CD4-positive, alpha-beta memory T cell (primary cell): ENCODE measurements at regions not wholly inside any gene's neighbourhood (a gene's known extent, or its start where the extent isn't known, plus 50 kb on each side); places are given as distances from the start of the nearest gene placed in this dataset.

Source experiments
- CTCF ChIA-PET: fragments of 350-600 bp; sonication (Branson Sonifier 250); formaldehyde crosslinking; loops from one replicate; lab custom pipeline; 2021; ENCODE audit warnings: inconsistent platforms; ENCODE audit not compliant: partially characterized antibody; lab: Charles Lee
- POLR2A ChIA-PET: fragments of 350-600 bp; sonication (Branson Sonifier 250); formaldehyde crosslinking; loops from one replicate; lab custom pipeline; 2021; ENCODE audit not compliant: partially characterized antibody; lab: Charles Lee
- DNase-seq, 5 donors: peaks; one replicate each; pipeline versions ENCODE4 v3.0.0 to v3.0.0-alpha.2; 2020 to 2022; ENCODE audit warnings: mixed read lengths in 1 of 5
- H3K27ac ChIP-seq: one replicate; pipeline ENCODE4 v1.7.0; 2013; ENCODE audit warnings: low read depth, low read length
- H3K27me3 ChIP-seq: 2 replicates; pipeline ENCODE4 v1.7.0; 2013; ENCODE audit warnings: mild to moderate bottlenecking, low read length, moderate library complexity; ENCODE audit not compliant: insufficient read depth
- H3K36me3 ChIP-seq: 2 replicates; pipeline ENCODE4 v1.7.0; 2013; ENCODE audit warnings: mild to moderate bottlenecking, low read length, moderate library complexity; ENCODE audit not compliant: insufficient read depth
- H3K4me1 ChIP-seq: 2 replicates; pipeline ENCODE4 v1.7.0; 2013; ENCODE audit warnings: mild to moderate bottlenecking, low read length, moderate library complexity; ENCODE audit not compliant: insufficient read depth
- H3K4me3 ChIP-seq, 2 donors: one replicate each; pipeline ENCODE4 v1.7.0; 2013; ENCODE audit warnings: low read length in 2 of 2, mild to moderate bottlenecking in 1 of 2
- H3K9me3 ChIP-seq, 2 donors: one replicate each; pipeline ENCODE4 v1.7.0; 2013; ENCODE audit warnings: low read length in 2 of 2, control low read depth in 1 of 2; ENCODE audit not compliant: control insufficient read depth in 1 of 2
- H3K27ac Mint-ChIP-seq, 7 donors: one replicate each; pipeline ENCODE4 v1.8.0; 2020 to 2021; ENCODE audit warnings: mixed read lengths in 7 of 7, mild to moderate bottlenecking in 6 of 7, inconsistent platforms in 3 of 7, moderate library complexity in 3 of 7
- H3K27me3 Mint-ChIP-seq, 2 donors: one replicate each; pipeline ENCODE4 v1.8.0; 2020 to 2021; ENCODE audit warnings: mixed read lengths in 2 of 2
- H3K36me3 Mint-ChIP-seq, 2 donors: one replicate each; pipeline ENCODE4 v1.8.0; 2020 to 2021; ENCODE audit warnings: mixed read lengths in 2 of 2, inconsistent platforms in 1 of 2, mild to moderate bottlenecking in 1 of 2
- H3K4me1 Mint-ChIP-seq, 4 donors: one replicate each; pipeline ENCODE4 v1.8.0; 2020 to 2021; ENCODE audit warnings: mixed read lengths in 4 of 4, mild to moderate bottlenecking in 1 of 4
- H3K4me3 Mint-ChIP-seq, 8 donors: one replicate each; pipeline ENCODE4 v1.8.0; 2020 to 2021; ENCODE audit warnings: mixed read lengths in 8 of 8, mild to moderate bottlenecking in 7 of 8, moderate library complexity in 6 of 8, inconsistent platforms in 3 of 8
- H3K9me3 Mint-ChIP-seq, 8 donors: one replicate each; pipeline ENCODE4 v1.8.0; 2020 to 2021; ENCODE audit warnings: mixed read lengths in 8 of 8, mild to moderate bottlenecking in 5 of 8, inconsistent platforms in 3 of 8, moderate library complexity in 1 of 8
- intact Hi-C: fragments of 100-400 bp; cut with micrococcal nuclease; formaldehyde crosslinking; loops from one replicate; pipeline ENCODE4 v1.15.1; 2023

DNA sequence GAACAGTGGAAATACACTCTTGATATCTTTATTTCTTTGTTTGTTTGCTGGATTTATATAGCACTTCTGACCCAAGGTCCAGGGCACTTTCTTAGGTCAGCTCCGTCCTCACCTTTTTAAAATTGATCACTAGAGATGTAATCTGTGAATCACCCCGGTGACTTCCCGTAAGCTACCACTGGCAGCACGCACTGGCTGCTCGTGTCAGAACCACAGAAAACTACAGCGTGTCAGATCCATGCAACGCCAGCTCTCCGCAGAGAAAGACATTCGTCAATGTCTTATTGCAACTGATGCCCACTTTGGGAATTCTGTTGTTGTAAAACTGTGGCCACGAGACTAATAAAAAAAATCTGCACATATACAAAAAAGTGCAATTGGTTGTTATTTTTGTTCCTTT lies 779.4 kb upstream of the ZEB2 start:
- intact Hi-C loops, result no loop called here
- H3K4me3 Mint-ChIP-seq, result no peak overlapping the region
- ChIA-PET CTCF (no interaction called here), POLR2A (no interaction called here)
- no peaks in the 10 kb centered on the region for H3K36me3 Mint-ChIP-seq
- Histone ChIP-seq H3K36me3 (no peaks in the 10 kb centered on the region), H3K4me1 (no peaks in the 10 kb centered on the region), H3K27me3 (no peaks in the 10 kb centered on the region), H3K9me3 (no peaks in the 10 kb centered on the region), H3K4me3 (no peak overlapping the region), H3K27ac (no peak overlapping the region)
- DNase-seq, result no peak
- H3K27ac Mint-ChIP-seq, result no peak overlapping the region
- H3K9me3 Mint-ChIP-seq, result peaks cover 0 to 5% (median 0%) of the 10 kb centered on the region in 8 donors
- no peaks in the 10 kb centered on the region for H3K4me1 Mint-ChIP-seq
- H3K27me3 Mint-ChIP-seq, result peaks cover 0 to 4% of the 10 kb centered on the region in 2 donors

DNA sequence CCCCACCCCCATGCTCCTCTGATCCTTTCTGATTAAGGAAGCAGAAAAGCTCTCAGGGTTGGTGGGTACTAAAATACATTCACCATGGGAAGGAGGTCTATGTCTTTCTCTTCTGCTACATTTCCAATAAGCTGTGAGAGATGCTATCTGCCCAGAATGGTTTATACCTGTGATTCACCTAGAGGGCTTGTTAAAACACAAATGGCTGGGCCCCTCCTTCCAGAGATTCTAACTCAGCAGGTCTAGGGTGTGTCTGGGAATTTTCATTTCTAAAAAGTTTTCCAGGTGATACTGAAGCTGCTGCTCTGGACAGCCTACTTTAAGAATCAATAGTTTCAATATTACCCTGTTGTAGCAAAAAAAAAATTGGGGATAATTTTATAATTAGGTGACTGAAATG lies 772.2 kb upstream of the ZEB2 start:
- DNase-seq, result no peak
- Mint-ChIP-seq H3K36me3 (no peaks in the 10 kb centered on the region), H3K27ac (no peak overlapping the region), H3K4me3 (no peak overlapping the region), H3K9me3 (peaks cover 0 to 4% (median 2%) of the 10 kb centered on the region in 8 donors), H3K4me1 (no peaks in the 10 kb centered on the region), H3K27me3 (no peaks in the 10 kb centered on the region)
- ChIA-PET CTCF (no interaction called here), POLR2A (no interaction called here)
- intact Hi-C loops, result no loop called here
- H3K4me3 ChIP-seq, result no peak overlapping the region
- H3K36me3 ChIP-seq, result no peaks in the 10 kb centered on the region
- H3K27me3 ChIP-seq, result no peaks in the 10 kb centered on the region
- no peaks in the 10 kb centered on the region for H3K4me1 ChIP-seq
- H3K27ac ChIP-seq, result no peak overlapping the region
- no peaks in the 10 kb centered on the region for H3K9me3 ChIP-seq

DNA sequence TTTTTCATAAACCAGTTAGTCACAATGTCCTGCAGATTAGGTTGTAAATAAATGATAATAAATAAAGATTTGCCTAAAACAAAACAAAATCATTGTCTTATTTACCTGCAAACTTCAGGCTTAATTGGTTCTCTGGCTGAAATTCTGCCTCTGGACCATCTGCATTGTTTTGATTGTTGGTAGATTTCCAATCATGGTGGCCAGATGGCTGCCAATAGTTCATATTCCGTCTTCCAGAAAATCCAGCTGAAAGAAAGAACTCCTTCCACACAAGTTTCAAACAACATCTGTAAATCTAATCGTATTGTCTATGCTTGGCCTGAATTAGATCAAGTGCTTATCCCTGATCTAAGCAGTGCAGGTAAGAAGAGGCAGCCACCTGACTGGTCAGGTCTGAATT lies 771.1 kb upstream of the ZEB2 start:
- no peaks in the 10 kb centered on the region for H3K27me3 ChIP-seq
- no peaks in the 10 kb centered on the region for H3K27me3 Mint-ChIP-seq
- H3K9me3 ChIP-seq, result no peaks in the 10 kb centered on the region
- no peaks in the 10 kb centered on the region for H3K36me3 ChIP-seq
- no peak overlapping the region for H3K27ac Mint-ChIP-seq
- no peaks in the 10 kb centered on the region for H3K36me3 Mint-ChIP-seq
- peaks cover 0 to 3% (median 2%) of the 10 kb centered on the region in 8 donors for H3K9me3 Mint-ChIP-seq
- H3K4me1 ChIP-seq, result no peaks in the 10 kb centered on the region
- no peak overlapping the region for H3K4me3 ChIP-seq
- no peak overlapping the region for H3K27ac ChIP-seq
- no peaks in the 10 kb centered on the region for H3K4me1 Mint-ChIP-seq
- CTCF ChIA-PET, result no interaction called here
- DNase-seq, result no peak
- intact Hi-C loops, result no loop called here
- H3K4me3 Mint-ChIP-seq, result no peak overlapping the region
- POLR2A ChIA-PET, result no interaction called here

DNA sequence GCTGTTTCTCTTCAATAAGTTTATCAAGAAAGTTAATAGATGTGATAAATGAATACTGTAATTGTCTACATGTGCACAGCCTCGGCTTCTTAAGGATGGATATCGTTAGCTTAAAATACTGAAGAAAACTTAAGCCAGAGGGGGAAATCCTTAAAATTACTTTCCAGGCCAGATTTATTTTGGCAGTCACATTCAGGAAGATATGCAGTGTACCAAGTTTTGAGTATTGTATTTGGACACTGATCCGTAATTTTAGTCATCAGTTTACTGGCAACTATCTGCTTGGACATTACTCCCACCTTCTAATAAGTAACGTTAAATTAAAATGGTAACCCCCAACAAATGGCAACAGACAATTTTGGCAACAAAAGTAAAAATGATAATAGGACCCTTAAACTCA lies 770.0 kb upstream of the ZEB2 start:
- intact Hi-C loops, result no loop called here
- ChIA-PET POLR2A (no interaction called here), CTCF (no interaction called here)
- Histone ChIP-seq H3K4me3 (no peak overlapping the region), H3K9me3 (no peaks in the 10 kb centered on the region), H3K4me1 (no peaks in the 10 kb centered on the region), H3K27ac (no peak overlapping the region), H3K36me3 (no peaks in the 10 kb centered on the region), H3K27me3 (no peaks in the 10 kb centered on the region)
- no peaks in the 10 kb centered on the region for H3K27me3 Mint-ChIP-seq
- DNase-seq, result no peak
- no peaks in the 10 kb centered on the region for H3K36me3 Mint-ChIP-seq
- no peak overlapping the region for H3K27ac Mint-ChIP-seq
- no peak overlapping the region for H3K4me3 Mint-ChIP-seq
- H3K9me3 Mint-ChIP-seq, result peaks cover 0 to 3% (median 2%) of the 10 kb centered on the region in 8 donors
- H3K4me1 Mint-ChIP-seq, result no peaks in the 10 kb centered on the region

DNA sequence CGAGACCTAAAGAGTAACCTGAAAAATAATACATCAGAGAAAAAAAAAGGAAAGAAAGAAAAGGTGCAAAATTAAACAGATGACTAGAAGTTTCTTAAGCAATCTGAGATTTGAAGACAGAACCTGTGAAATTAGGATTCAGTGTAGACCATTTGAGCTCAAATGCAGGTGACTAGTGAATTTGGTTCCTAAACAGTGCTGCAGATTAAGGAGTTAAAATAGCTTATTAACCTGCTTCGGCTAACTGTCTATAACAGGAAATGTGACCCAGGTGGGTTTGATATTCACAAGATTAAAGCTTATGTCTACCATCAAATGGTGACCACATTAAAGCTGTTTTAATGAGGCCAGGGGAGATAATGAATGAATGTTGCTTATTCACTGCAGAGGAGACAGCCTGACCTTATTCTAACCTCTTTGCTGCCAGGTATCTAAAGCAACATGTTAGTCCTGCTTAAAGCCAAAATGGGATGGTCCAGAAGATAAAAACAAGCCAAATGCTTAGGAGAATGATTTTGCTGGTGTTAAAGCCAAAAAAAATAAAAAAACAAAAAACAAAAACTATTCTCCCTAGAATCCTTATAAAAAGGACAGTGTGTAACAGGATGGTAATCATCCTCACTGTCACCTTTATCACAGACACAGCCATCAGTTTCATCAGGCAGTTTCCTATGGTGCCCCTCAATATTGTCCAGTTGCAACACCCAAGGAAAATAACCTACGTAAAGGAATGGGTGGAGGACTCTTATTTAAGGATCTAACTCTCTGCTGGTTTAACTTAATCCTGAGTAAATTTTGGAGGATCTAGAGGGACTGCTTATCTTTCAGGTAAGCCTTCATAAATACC lies 769.0 kb upstream of the ZEB2 start:
- H3K4me1 ChIP-seq, result no peaks in the 10 kb centered on the region
- Mint-ChIP-seq H3K9me3 (peaks cover 0 to 3% (median 2%) of the 10 kb centered on the region in 8 donors), H3K27me3 (no peaks in the 10 kb centered on the region), H3K27ac (no peak overlapping the region), H3K36me3 (no peaks in the 10 kb centered on the region), H3K4me3 (no peak overlapping the region), H3K4me1 (no peaks in the 10 kb centered on the region)
- DNase-seq, result no peak
- CTCF ChIA-PET, result no interaction called here
- H3K27me3 ChIP-seq, result no peaks in the 10 kb centered on the region
- intact Hi-C loops, result no loop called here
- H3K27ac ChIP-seq, result no peak overlapping the region
- H3K36me3 ChIP-seq, result no peaks in the 10 kb centered on the region
- H3K4me3 ChIP-seq, result no peak overlapping the region
- POLR2A ChIA-PET, result no interaction called here
- no peaks in the 10 kb centered on the region for H3K9me3 ChIP-seq

DNA sequence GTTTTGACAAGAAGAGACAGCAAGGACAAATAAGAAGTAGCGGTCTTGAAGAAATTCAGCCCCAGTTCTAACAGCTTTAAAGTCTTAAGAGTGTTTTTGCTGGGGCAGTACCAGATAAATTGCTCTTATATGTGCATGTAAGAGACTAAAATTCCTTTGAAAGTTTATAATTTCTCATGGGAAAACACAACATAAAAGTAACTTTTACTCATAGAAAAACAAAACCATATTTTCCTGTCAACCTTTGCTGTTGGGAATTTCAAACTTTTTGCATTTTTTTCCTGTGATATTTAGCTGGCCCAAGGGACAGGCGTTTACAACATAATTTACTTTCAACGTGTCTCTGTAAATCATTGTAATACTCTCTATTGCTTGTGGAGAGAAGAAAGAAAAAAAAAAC lies 767.8 kb upstream of the ZEB2 start:
- Histone ChIP-seq H3K36me3 (no peaks in the 10 kb centered on the region), H3K4me1 (no peaks in the 10 kb centered on the region), H3K4me3 (no peak overlapping the region), H3K27ac (no peak overlapping the region), H3K9me3 (no peaks in the 10 kb centered on the region), H3K27me3 (no peaks in the 10 kb centered on the region)
- intact Hi-C loops, result no loop called here
- DNase-seq, result no peak
- Mint-ChIP-seq H3K27me3 (no peaks in the 10 kb centered on the region), H3K4me3 (no peak overlapping the region), H3K9me3 (peaks cover 0 to 3% (median under 1%) of the 10 kb centered on the region in 8 donors), H3K27ac (no peak overlapping the region), H3K4me1 (no peaks in the 10 kb centered on the region), H3K36me3 (no peaks in the 10 kb centered on the region)
- POLR2A ChIA-PET, result no interaction called here
- CTCF ChIA-PET, result no interaction called here

DNA sequence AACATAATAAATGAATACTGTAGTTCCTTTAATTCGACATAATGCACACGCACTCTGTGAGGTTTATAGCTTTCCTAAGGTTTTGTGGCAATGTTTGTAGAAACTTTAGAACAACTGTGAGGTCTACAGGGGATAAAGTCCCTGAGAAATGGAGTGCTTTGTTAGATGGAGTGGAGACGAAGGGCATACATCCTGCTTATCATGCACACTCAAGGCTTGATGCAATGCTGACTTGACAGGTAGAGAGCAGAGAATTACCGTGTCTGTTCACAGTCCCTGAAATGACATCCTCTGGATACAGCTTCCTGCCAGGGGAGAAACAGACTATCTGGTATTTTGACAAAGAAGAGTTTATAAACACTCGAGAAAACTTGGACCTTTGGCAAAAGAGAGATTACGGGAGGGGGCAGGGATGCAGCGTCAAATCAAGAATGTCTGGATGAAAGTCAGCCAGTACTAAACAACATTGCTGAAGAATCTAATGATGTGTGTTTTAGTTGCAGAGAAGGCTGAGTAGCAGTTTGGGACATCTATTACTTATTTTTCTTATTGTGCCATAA lies 766.9 kb upstream of the ZEB2 start:
- Histone ChIP-seq H3K27ac (no peak overlapping the region), H3K27me3 (no peaks in the 10 kb centered on the region), H3K9me3 (no peaks in the 10 kb centered on the region), H3K4me1 (no peaks in the 10 kb centered on the region), H3K36me3 (no peaks in the 10 kb centered on the region), H3K4me3 (no peak overlapping the region)
- DNase-seq, result no peak
- no peak overlapping the region for H3K4me3 Mint-ChIP-seq
- no peak overlapping the region for H3K27ac Mint-ChIP-seq
- POLR2A ChIA-PET, result no interaction called here
- H3K36me3 Mint-ChIP-seq, result no peaks in the 10 kb centered on the region
- CTCF ChIA-PET, result no interaction called here
- no peaks in the 10 kb centered on the region for H3K4me1 Mint-ChIP-seq
- H3K9me3 Mint-ChIP-seq, result peaks cover 0 to 6% (median under 1%) of the 10 kb centered on the region in 8 donors
- H3K27me3 Mint-ChIP-seq, result no peaks in the 10 kb centered on the region
- intact Hi-C loops, result no loop called here
